ENCODE measurements at regions not wholly inside any gene's neighbourhood (a gene's known extent, or its start where the extent isn't known, plus 50 kb on each side); places are given as distances from the start of the nearest gene placed in this dataset.

DNA sequence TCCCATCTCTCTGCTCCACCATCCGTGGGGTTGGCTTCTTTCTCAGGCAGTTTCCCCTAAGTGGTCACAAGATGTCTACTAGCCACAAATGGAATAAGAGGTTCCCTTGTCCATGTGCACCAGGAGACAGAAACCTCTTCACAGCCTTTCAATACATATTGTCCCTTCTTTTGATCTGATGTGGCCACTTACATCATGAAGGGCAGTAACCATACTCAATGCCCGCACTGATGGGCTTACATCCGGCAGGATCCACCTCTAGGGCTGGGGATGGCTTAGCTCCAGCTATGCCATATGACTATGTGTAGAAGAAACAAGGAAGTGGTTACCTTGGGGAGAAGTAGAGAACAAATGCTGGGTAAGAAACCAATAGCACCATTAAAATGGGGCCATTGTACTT, 64.4 kb downstream of the PLEKHG1 start:
- no peak for DNase-seq
- TF ChIP-seq POLR2A (IDR thresholded peaks at IDR 0.05) = no peak
- H3K4me3 ChIP-seq = no peak overlapping the region
- H3K36me3 ChIP-seq = peaks cover 0 to 6% (median 0%) of the 10 kb centered on the region in 9 donors
- H3K4me1 ChIP-seq = peaks cover 4 to 33% (median 22%) of the 10 kb centered on the region in 12 donors
- ATAC-seq = no peak
- intact Hi-C loops (cut with DNase I) = loop anchor here in 4 of 10 donors (10.0 kb wide), 3 partner anchors 49 to 239 kb away; no protein-coding TSS in a partner anchor
- H3K27me3 ChIP-seq = no peaks in the 10 kb centered on the region
- no peaks in the 10 kb centered on the region for H3K9me3 ChIP-seq
- WGBS, 4 donors = 95 to 99% (median 97%) methylated on average over 3 of the region's 3 CpGs
- no peak overlapping the region for H3K27ac ChIP-seq

DNA sequence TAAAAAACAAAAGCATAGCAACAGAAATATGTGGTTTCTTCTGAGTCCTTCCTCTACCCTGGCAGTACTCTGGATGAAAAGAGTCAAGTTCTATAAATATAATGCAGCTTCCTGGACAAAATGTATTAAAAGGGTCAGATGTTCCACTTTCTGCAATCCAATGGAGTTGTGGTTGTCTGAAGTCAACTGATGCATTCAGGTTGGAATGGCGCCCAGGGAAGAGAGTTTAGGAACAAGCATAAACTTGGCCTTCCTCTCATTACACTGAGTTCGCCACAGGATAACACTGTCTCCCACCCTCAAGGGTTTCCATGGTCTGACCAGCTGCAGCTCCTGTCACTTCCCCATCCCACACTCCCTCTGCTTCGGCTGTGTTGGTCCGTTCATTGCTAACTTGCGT, 66.4 kb downstream of the PLEKHG1 start:
- Histone ChIP-seq H3K27ac (peak overlapping the region in 5 of 12 donors; percentile 21 to 68 (median 36)), H3K9me3 (no peaks in the 10 kb centered on the region), H3K4me1 (peaks cover 6 to 41% (median 26%) of the 10 kb centered on the region in 12 donors), H3K36me3 (peaks cover 0 to 6% (median 0%) of the 10 kb centered on the region in 9 donors), H3K27me3 (no peaks in the 10 kb centered on the region), H3K4me3 (no peak overlapping the region)
- intact Hi-C loops (cut with DNase I) = loop anchor here in 5 of 10 donors (5.0 to 10.0 kb wide), 5 partner anchors 51 to 249 kb away; no protein-coding TSS in a partner anchor
- no peak for TF ChIP-seq POLR2A (IDR thresholded peaks at IDR 0.05)
- TF ChIP-seq, protein P1, sequence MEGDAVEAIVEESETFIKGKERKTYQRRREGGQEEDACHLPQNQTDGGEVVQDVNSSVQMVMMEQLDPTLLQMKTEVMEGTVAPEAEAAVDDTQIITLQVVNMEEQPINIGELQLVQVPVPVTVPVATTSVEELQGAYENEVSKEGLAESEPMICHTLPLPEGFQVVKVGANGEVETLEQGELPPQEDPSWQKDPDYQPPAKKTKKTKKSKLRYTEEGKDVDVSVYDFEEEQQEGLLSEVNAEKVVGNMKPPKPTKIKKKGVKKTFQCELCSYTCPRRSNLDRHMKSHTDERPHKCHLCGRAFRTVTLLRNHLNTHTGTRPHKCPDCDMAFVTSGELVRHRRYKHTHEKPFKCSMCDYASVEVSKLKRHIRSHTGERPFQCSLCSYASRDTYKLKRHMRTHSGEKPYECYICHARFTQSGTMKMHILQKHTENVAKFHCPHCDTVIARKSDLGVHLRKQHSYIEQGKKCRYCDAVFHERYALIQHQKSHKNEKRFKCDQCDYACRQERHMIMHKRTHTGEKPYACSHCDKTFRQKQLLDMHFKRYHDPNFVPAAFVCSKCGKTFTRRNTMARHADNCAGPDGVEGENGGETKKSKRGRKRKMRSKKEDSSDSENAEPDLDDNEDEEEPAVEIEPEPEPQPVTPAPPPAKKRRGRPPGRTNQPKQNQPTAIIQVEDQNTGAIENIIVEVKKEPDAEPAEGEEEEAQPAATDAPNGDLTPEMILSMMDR (IDR thresholded peaks at IDR 0.05) = no peak
- ATAC-seq (peak; percentile 19 to 46 (median 34)), DNase-seq (peak in 4 of 5 donors; percentile 31 to 59 (median 37))
- 60 to 79% (median 66%) methylated on average over 5 of the region's 5 CpGs for WGBS, 4 donors

DNA sequence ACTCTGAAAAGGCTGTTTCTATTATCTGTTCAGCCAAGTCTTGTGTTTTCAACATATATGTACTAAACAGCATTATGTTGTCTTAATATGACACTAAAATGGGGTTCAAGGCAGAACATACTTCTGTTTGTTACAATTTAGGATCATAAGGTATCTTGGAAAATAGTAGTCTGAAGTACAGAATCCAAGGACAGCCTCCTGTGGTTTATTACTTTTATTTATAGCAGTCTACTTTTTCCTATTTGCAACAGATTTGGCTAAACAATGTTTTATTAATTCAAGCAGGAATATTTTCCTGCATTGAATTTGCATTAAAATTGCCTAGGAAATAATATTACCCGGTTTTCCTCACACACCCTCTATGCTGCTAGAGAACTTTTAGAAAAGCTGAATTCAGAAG, 67.7 kb downstream of the PLEKHG1 start:
- peak overlapping the region in 10 of 12 donors; percentile 29 to 72 (median 58) for H3K27ac ChIP-seq
- no peaks in the 10 kb centered on the region for H3K9me3 ChIP-seq
- intact Hi-C loops (cut with DNase I) = loop anchor here in 5 of 10 donors (5.0 to 10.0 kb wide), 5 partner anchors 53 to 250 kb away; no protein-coding TSS in a partner anchor
- H3K36me3 ChIP-seq = peaks cover 0 to 6% (median 0%) of the 10 kb centered on the region in 9 donors
- DNase-seq = no peak
- no peaks in the 10 kb centered on the region for H3K27me3 ChIP-seq
- ATAC-seq = no peak
- TF ChIP-seq, protein P1 (IDR thresholded peaks at IDR 0.05) = no peak
- WGBS, 4 donors = 48 to 72% (median 66%) methylated on average over 1 of the region's 1 CpG
- H3K4me3 ChIP-seq = no peak overlapping the region
- H3K4me1 ChIP-seq = peaks cover 6 to 41% (median 26%) of the 10 kb centered on the region in 12 donors

DNA sequence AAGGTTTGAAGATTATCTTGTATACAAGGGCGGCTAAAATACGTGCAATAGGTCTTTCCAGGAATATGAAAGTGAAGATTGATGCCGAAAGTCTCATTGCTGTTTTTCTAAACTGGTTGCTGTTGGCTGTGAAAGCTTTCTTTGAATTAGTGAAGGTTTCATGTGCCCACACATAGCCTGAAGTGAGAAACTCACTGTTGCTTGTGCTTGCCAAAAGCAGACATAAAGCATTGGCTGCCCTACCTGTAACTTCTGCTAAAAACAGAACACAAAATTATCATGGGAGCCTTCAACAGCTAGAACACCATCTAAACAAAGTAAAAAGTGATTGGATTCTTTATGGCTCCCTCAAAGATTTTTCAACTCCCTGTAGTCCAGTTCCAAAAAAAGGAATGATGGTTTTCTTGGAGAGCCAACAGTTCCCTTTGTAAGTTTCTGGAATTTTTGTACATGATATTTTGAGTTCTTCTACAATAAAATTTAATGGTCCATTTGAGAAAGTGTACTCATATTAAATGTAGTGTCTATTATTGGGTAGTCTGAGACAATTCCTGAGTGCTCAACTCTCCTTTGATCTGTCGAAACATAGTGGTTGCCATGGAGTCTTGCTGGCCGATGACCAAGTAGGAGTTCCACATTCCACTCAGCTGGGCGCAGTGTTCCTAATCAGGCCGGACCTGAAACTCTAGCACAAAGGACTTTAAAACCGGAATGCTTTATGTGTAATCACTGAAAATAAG, 68.5 kb downstream of the PLEKHG1 start:
- 26 to 30% (median 27%) methylated on average over 8 of the region's 8 CpGs for WGBS, 4 donors
- peak; percentile 84 to 94 (median 90) for DNase-seq
- H3K27me3 ChIP-seq = no peaks in the 10 kb centered on the region
- H3K4me3 ChIP-seq = no peak overlapping the region
- intact Hi-C loops (cut with DNase I) = loop anchor here in 5 of 10 donors (5.0 to 10.0 kb wide), 5 partner anchors 53 to 251 kb away; no protein-coding TSS in a partner anchor
- peak; percentile 94 to 99 (median 96) for ATAC-seq
- peaks cover 6 to 49% (median 30%) of the 10 kb centered on the region in 12 donors for H3K4me1 ChIP-seq
- no peak for TF ChIP-seq POLR2A (IDR thresholded peaks at IDR 0.05)
- TF ChIP-seq, protein P1 (IDR thresholded peaks at IDR 0.05) = peak in 6 of 12 donors; percentile 9 to 55 (median 24)
- H3K36me3 ChIP-seq = peaks cover 0 to 6% (median 0%) of the 10 kb centered on the region in 9 donors
- H3K27ac ChIP-seq = peak overlapping the region; percentile 29 to 73 (median 59)
- H3K9me3 ChIP-seq = no peaks in the 10 kb centered on the region
